ENCODE measurements at regions not wholly inside any gene's neighbourhood (a gene's known extent, or its start where the extent isn't known, plus 50 kb on each side); places are given as distances from the start of the nearest gene placed in this dataset.

DNA sequence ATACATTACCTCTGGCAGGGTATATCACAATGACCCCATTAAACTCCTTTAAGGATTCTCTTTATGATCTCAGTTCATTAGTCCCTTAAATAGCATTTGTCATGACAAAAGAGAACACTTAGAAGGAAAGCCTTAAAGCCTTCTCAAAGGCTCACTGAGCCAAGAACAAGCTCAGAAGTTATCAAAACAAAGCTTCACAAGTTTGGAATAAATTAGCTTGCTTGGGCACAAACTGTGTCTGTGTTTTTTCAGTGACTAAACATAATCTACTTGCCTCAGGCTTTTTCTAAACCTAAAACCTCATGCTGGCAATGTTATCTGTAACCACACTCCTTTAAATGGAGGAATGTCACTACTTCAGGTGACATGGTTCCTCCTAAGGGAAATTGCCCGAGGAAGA lies 1114.9 kb upstream of the C9orf72 start:
- Histone ChIP-seq H4K20me1 (ENCODE audit: insufficient read depth, low read length) (no peaks in the 10 kb centered on the region), H3K79me2 (ENCODE audit: low read length) (no peaks in the 10 kb centered on the region), H3K9me3 (ENCODE audit: insufficient read depth, low read length) (no peaks in the 10 kb centered on the region), H3K9ac (ENCODE audit: low read length) (no peak overlapping the region), H3K36me3 (replicated peaks; ENCODE audit: low read depth, low read length) (no peaks in the 10 kb centered on the region), H3K4me2 (ENCODE audit: low read length) (no peak overlapping the region), H3K4me3 (ENCODE audit: low read length) (no peak overlapping the region), H3K4me1 (ENCODE audit: low read length) (no peaks in the 10 kb centered on the region), H3K27ac (ENCODE audit: low read length) (no peak overlapping the region), H2AFZ (ENCODE audit: low read depth, low read length) (no peak overlapping the region), H3K27me3 (ENCODE audit: low read depth, low read length) (no peaks in the 10 kb centered on the region)
- no peak for TF ChIP-seq EZH2phosphoT487 (IDR thresholded peaks at IDR 0.05; ENCODE audit: low read depth)
- TF ChIP-seq, protein P1, sequence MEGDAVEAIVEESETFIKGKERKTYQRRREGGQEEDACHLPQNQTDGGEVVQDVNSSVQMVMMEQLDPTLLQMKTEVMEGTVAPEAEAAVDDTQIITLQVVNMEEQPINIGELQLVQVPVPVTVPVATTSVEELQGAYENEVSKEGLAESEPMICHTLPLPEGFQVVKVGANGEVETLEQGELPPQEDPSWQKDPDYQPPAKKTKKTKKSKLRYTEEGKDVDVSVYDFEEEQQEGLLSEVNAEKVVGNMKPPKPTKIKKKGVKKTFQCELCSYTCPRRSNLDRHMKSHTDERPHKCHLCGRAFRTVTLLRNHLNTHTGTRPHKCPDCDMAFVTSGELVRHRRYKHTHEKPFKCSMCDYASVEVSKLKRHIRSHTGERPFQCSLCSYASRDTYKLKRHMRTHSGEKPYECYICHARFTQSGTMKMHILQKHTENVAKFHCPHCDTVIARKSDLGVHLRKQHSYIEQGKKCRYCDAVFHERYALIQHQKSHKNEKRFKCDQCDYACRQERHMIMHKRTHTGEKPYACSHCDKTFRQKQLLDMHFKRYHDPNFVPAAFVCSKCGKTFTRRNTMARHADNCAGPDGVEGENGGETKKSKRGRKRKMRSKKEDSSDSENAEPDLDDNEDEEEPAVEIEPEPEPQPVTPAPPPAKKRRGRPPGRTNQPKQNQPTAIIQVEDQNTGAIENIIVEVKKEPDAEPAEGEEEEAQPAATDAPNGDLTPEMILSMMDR (IDR thresholded peaks at IDR 0.05; ENCODE audit: low read depth, low read length): no peak

DNA sequence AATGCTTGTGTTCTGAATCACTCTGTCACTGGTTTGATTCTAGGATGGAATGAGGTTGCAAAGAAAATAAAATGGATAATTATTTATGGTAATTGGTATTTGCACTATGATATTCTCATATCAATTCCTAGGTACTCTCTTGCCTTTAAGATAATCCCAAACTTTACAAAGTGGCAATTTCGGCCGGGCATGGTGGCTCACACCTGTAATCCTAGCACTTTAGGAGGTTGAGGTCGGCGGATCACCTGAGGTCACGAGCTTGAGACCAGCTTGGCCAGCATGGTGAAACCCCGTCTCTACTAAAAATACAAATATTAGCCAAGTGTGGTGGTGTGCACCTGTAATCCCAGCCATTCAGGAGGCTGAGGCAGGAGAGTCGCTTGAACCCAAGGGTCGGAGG lies 1118.7 kb upstream of the C9orf72 start:
- H3K36me3 ChIP-seq (replicated peaks; ENCODE audit: low read depth, low read length): no peaks in the 10 kb centered on the region
- TF ChIP-seq, protein P1 (IDR thresholded peaks at IDR 0.05; ENCODE audit: low read depth, low read length): no peak
- no peak for TF ChIP-seq EZH2phosphoT487 (IDR thresholded peaks at IDR 0.05; ENCODE audit: low read depth)
- H3K9me3 ChIP-seq (ENCODE audit: insufficient read depth, low read length): no peaks in the 10 kb centered on the region
- H3K4me3 ChIP-seq (ENCODE audit: low read length): no peak overlapping the region
- H3K27me3 ChIP-seq (ENCODE audit: low read depth, low read length): no peaks in the 10 kb centered on the region
- no peak overlapping the region for H2AFZ ChIP-seq (ENCODE audit: low read depth, low read length)
- H3K79me2 ChIP-seq (ENCODE audit: low read length): no peaks in the 10 kb centered on the region
- H3K9ac ChIP-seq (ENCODE audit: low read length): no peak overlapping the region
- no peaks in the 10 kb centered on the region for H4K20me1 ChIP-seq (ENCODE audit: insufficient read depth, low read length)
- H3K4me2 ChIP-seq (ENCODE audit: low read length): no peak overlapping the region
- H3K4me1 ChIP-seq (ENCODE audit: low read length): no peaks in the 10 kb centered on the region
- H3K27ac ChIP-seq (ENCODE audit: low read length): no peak overlapping the region

DNA sequence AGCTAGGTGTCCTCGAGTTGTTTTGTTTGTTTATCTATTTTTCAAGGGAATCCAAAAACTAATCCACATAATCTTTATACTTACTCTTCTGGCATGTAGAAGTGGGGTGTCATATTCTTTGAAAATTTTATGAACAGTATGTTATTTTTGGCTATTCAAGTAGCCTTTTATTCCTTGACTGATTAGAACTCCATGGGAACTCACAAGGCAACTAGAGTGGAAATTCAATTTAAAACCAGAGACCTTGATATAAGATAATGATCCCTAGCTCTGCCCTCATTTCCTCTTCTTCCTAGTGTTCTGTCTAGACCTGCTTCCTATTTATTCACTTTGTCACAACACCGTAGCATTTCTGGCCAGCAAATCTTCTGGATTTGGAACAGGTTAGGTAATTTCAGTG lies 1123.7 kb upstream of the C9orf72 start:
- Histone ChIP-seq H3K36me3 (replicated peaks; ENCODE audit: low read depth, low read length) (no peaks in the 10 kb centered on the region), H3K4me2 (ENCODE audit: low read length) (no peak overlapping the region), H2AFZ (ENCODE audit: low read depth, low read length) (no peak overlapping the region), H3K27me3 (ENCODE audit: low read depth, low read length) (no peaks in the 10 kb centered on the region), H3K9me3 (ENCODE audit: insufficient read depth, low read length) (no peaks in the 10 kb centered on the region), H3K9ac (ENCODE audit: low read length) (no peak overlapping the region), H3K79me2 (ENCODE audit: low read length) (no peaks in the 10 kb centered on the region), H4K20me1 (ENCODE audit: insufficient read depth, low read length) (no peaks in the 10 kb centered on the region), H3K27ac (ENCODE audit: low read length) (no peak overlapping the region), H3K4me3 (ENCODE audit: low read length) (no peak overlapping the region), H3K4me1 (ENCODE audit: low read length) (no peaks in the 10 kb centered on the region)
- TF ChIP-seq, protein P1 (IDR thresholded peaks at IDR 0.05; ENCODE audit: low read depth, low read length): no peak
- TF ChIP-seq EZH2phosphoT487 (IDR thresholded peaks at IDR 0.05; ENCODE audit: low read depth): no peak

DNA sequence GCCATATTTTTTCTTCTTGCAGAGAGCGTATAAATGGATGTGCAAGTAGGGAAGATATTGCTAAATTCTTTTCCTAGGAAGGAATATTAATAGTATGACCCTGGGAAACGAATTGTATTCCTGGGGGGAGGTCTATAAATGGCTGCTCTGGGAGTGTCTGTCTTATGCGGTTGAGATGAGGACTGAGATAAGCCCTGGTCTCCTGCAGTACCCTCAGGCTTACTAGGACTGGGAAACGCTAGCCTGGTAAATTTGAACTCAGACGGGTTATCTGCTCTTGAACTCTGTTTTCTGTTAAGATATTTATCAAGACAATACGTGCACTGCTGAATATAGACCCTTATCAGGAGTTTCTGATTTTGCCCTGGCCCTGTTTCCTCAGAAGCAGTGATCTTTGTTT lies 1126.4 kb upstream of the C9orf72 start:
- Histone ChIP-seq H2AFZ (ENCODE audit: low read depth, low read length) (no peak overlapping the region), H3K4me2 (ENCODE audit: low read length) (no peak overlapping the region), H3K4me3 (ENCODE audit: low read length) (no peak overlapping the region), H3K27me3 (ENCODE audit: low read depth, low read length) (no peaks in the 10 kb centered on the region), H4K20me1 (ENCODE audit: insufficient read depth, low read length) (no peaks in the 10 kb centered on the region), H3K36me3 (replicated peaks; ENCODE audit: low read depth, low read length) (no peaks in the 10 kb centered on the region), H3K9ac (ENCODE audit: low read length) (no peak overlapping the region), H3K27ac (ENCODE audit: low read length) (no peak overlapping the region), H3K4me1 (ENCODE audit: low read length) (no peaks in the 10 kb centered on the region), H3K79me2 (ENCODE audit: low read length) (no peaks in the 10 kb centered on the region), H3K9me3 (ENCODE audit: insufficient read depth, low read length) (no peaks in the 10 kb centered on the region)
- TF ChIP-seq EZH2phosphoT487 (IDR thresholded peaks at IDR 0.05; ENCODE audit: low read depth): no peak
- TF ChIP-seq, protein P1 (IDR thresholded peaks at IDR 0.05; ENCODE audit: low read depth, low read length): no peak
